ENCODE measurements at regions not wholly inside any gene's neighbourhood (a gene's known extent, or its start where the extent isn't known, plus 50 kb on each side); places are given as distances from the start of the nearest gene placed in this dataset.

DNA sequence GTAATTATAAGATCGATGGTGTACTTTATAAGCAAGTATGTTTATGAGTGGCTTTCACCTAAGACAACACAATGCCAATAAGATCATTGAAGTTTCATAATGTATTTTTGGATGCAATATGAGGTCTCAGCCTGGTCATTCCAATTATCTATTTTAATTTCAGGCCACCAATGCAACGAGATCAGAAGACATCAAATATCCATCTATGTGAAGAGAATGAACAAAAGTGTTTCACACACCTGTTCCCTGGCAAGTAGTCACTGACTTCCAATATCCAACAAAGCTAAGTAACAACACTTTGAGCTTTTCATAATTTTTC, 53.6 kb upstream of the TMCO5A start:
- DNase-seq, result no peak

GRCh38 chr15:37881237-37882013, 53.0 kb upstream of the TMCO5A start:
- DNase-seq, result no peak

- DNase-seq, result no peak
Observed at GRCh38 chr15:37882640-37883039, 51.8 kb upstream of the TMCO5A start.

All from GOT3 (cell line).